H9 (cell line): ENCODE measurements at regions not wholly inside any gene's neighbourhood (a gene's known extent, or its start where the extent isn't known, plus 50 kb on each side); places are given as distances from the start of the nearest gene placed in this dataset.

Experiments
- DNase-seq: peaks from one replicate; pipeline ENCODE4 v3.0.0-alpha.2; 2017
- H2AFZ ChIP-seq: one replicate; pipeline ENCODE4 v1.6.1; 2013; ENCODE audit warnings: mild to moderate bottlenecking, low read length, control low read depth, moderate library complexity
- H2AK5ac ChIP-seq: 2 replicates; pipeline ENCODE4 v1.6.1; 2013; ENCODE audit warnings: low read length, control low read depth, mixed read lengths; ENCODE audit not compliant: insufficient read length
- H2BK120ac ChIP-seq: one replicate; pipeline ENCODE4 v1.6.1; 2013; ENCODE audit warnings: low read depth, mild to moderate bottlenecking, low read length, control low read depth, inconsistent platforms; ENCODE audit not compliant: poor library complexity, severe bottlenecking
- H2BK12ac ChIP-seq: 2 replicates; pipeline ENCODE4 v1.6.1; 2013; ENCODE audit warnings: low read length, control low read depth, mixed read lengths, low read depth; ENCODE audit not compliant: insufficient read length
- H2BK15ac ChIP-seq: 2 replicates; pipeline ENCODE4 v1.6.1; 2013; ENCODE audit warnings: low read depth, low read length, control low read depth
- H2BK20ac ChIP-seq: one replicate; pipeline ENCODE4 v1.6.1; 2013; ENCODE audit warnings: low read depth, mild to moderate bottlenecking, low read length, control low read depth, inconsistent platforms; ENCODE audit not compliant: poor library complexity, severe bottlenecking
- H2BK5ac ChIP-seq: 2 replicates; pipeline ENCODE4 v1.6.1; 2013; ENCODE audit warnings: low read length, control low read depth, mixed read lengths; ENCODE audit not compliant: insufficient read length
- H3K14ac ChIP-seq: 2 replicates; pipeline ENCODE4 v1.6.1; 2013; ENCODE audit warnings: low read length, control low read depth; ENCODE audit not compliant: insufficient read depth
- H3K18ac ChIP-seq: 2 replicates; pipeline ENCODE4 v1.6.1; 2013; ENCODE audit warnings: low read depth, mild to moderate bottlenecking, mixed read lengths, low read length, control low read depth; ENCODE audit not compliant: insufficient read length
- H3K23ac ChIP-seq: 2 replicates; pipeline ENCODE4 v1.6.1; 2013; ENCODE audit warnings: low read length, control low read depth, mixed read lengths, low read depth; ENCODE audit not compliant: insufficient read length
- H3K23me2 ChIP-seq: 2 replicates; pipeline ENCODE4 v1.6.1; 2013; ENCODE audit warnings: low read depth, mild to moderate bottlenecking, mixed read lengths, low read length, control low read depth; ENCODE audit not compliant: insufficient read length, poor library complexity, severe bottlenecking
- H3K27ac ChIP-seq: 2 replicates; pipeline ENCODE4 v1.5.1; 2013; ENCODE audit warnings: low read length, control low read depth, mixed read lengths, low read depth; ENCODE audit not compliant: insufficient read length
- H3K27me3 ChIP-seq: 2 replicates; pipeline ENCODE4 v1.6.1; 2013; ENCODE audit warnings: low read length, control low read depth, inconsistent platforms; ENCODE audit not compliant: insufficient read depth
- H3K4ac ChIP-seq: 2 replicates; pipeline ENCODE4 v1.6.1; 2013; ENCODE audit warnings: low read depth, mild to moderate bottlenecking, control low read depth, inconsistent platforms, low read length, moderate library complexity
- H3K4me1 ChIP-seq: 2 replicates; pipeline ENCODE4 v1.6.1; 2013; ENCODE audit warnings: low read length, control low read depth, inconsistent platforms; ENCODE audit not compliant: insufficient read depth
- H3K4me2 ChIP-seq: 2 replicates; pipeline ENCODE4 v1.6.1; 2013; ENCODE audit warnings: low read length, control low read depth, mixed read lengths; ENCODE audit not compliant: insufficient read length, insufficient read depth
- H3K56ac ChIP-seq: 2 replicates; pipeline ENCODE4 v1.6.1; 2013; ENCODE audit warnings: low read depth, mild to moderate bottlenecking, mixed read lengths, low read length, control low read depth; ENCODE audit not compliant: insufficient read length
- H3K79me1 ChIP-seq: 2 replicates; pipeline ENCODE4 v1.6.1; 2013; ENCODE audit warnings: low read depth, mild to moderate bottlenecking, moderate library complexity, low read length, control low read depth, inconsistent platforms; ENCODE audit not compliant: insufficient read depth, poor library complexity, severe bottlenecking
- H3K79me2 ChIP-seq: 2 replicates; pipeline ENCODE4 v1.6.1; 2013; ENCODE audit warnings: low read length, control low read depth, inconsistent platforms; ENCODE audit not compliant: insufficient read depth
- H3K9ac ChIP-seq: 2 replicates; pipeline ENCODE4 v1.6.1; 2013; ENCODE audit warnings: low read length, control low read depth, mixed read lengths; ENCODE audit not compliant: insufficient read length; ENCODE audit errors: extremely low read depth
- H3K9me3 ChIP-seq: one replicate; pipeline ENCODE4 v1.6.1; 2013; ENCODE audit warnings: low read depth, low read length, inconsistent platforms; ENCODE audit not compliant: control insufficient read depth
- H3T11ph ChIP-seq: one replicate; pipeline ENCODE4 v1.6.1; 2013; ENCODE audit warnings: mild to moderate bottlenecking, low read length, control low read depth, inconsistent platforms
- H4K20me1 ChIP-seq: one replicate; pipeline ENCODE4 v1.6.1; 2013; ENCODE audit not compliant: control insufficient read depth, insufficient read length, insufficient read depth
- H4K5ac ChIP-seq: 2 replicates; pipeline ENCODE4 v1.6.1; 2013; ENCODE audit warnings: low read depth, mild to moderate bottlenecking, mixed read lengths, low read length, control low read depth; ENCODE audit not compliant: insufficient read length
- H4K8ac ChIP-seq: replicated peaks from 2 replicates; pipeline ENCODE4 v1.6.1; 2013; ENCODE audit warnings: low read length, control low read depth, mixed read lengths, low read depth; ENCODE audit not compliant: insufficient read length
- H4K91ac ChIP-seq: 2 replicates; pipeline ENCODE4 v1.6.1; 2013; ENCODE audit warnings: low read depth, mild to moderate bottlenecking, moderate library complexity, mixed read lengths, low read length, control low read depth; ENCODE audit not compliant: insufficient read length
- H3K27ac Mint-ChIP-seq, 3 experiments: 2 replicates in 2 of 3; 3 replicates in 1 of 3; pipeline ENCODE4 v1.8.0; 2020 to 2021; ENCODE audit warnings: mixed read lengths in 3 of 3, mild to moderate bottlenecking in 1 of 3, moderate library complexity in 1 of 3
- H3K27me3 Mint-ChIP-seq: 2 replicates; pipeline ENCODE4 v1.8.0; 2021; ENCODE audit warnings: low read depth, mild to moderate bottlenecking, moderate library complexity, mixed read lengths
- H3K36me3 Mint-ChIP-seq, 3 experiments: 2 replicates in 2 of 3; 3 replicates in 1 of 3; pipeline ENCODE4 v1.8.0; 2020 to 2021; ENCODE audit warnings: low read depth in 3 of 3, mixed read lengths in 3 of 3; ENCODE audit not compliant: insufficient read depth in 1 of 3
- H3K4me1 Mint-ChIP-seq, 2 experiments: 2 replicates each; pipeline ENCODE4 v1.8.0; 2020; ENCODE audit warnings: mixed read lengths in 2 of 2
- H3K4me3 Mint-ChIP-seq, 2 experiments: 2 replicates in 1 of 2; 3 replicates in 1 of 2; pipeline ENCODE4 v1.8.0; 2020 to 2021; ENCODE audit warnings: mild to moderate bottlenecking in 2 of 2, mixed read lengths in 2 of 2, moderate library complexity in 1 of 2
- H3K9me3 Mint-ChIP-seq, 2 experiments: 2 replicates in 1 of 2; 3 replicates in 1 of 2; pipeline ENCODE4 v1.8.0; 2020; ENCODE audit warnings: mild to moderate bottlenecking in 2 of 2, mixed read lengths in 2 of 2, moderate library complexity in 1 of 2
- CTCF ChIP-seq: fragments of 200-600 bp; sonication (generic); conservative IDR thresholded peaks from 3 replicates; pipeline ENCODE4 v1.8.0; 2021; ENCODE audit warnings: antibody characterized with exemption, mild to moderate bottlenecking
- WGBS: extraction: QIAGEN DNeasy Blood & Tissue Kit; methylation state at CpG from one replicate; pipeline ENCODE4 v1.1.7; 2013; ENCODE audit warnings: missing lambda C conversion rate, low lambda C conversion rate, mixed read lengths; ENCODE audit not compliant: insufficient read length; ENCODE audit errors: extremely low coverage; 5-methylcytosine and 5-hydroxymethylcytosine counted together

DNA sequence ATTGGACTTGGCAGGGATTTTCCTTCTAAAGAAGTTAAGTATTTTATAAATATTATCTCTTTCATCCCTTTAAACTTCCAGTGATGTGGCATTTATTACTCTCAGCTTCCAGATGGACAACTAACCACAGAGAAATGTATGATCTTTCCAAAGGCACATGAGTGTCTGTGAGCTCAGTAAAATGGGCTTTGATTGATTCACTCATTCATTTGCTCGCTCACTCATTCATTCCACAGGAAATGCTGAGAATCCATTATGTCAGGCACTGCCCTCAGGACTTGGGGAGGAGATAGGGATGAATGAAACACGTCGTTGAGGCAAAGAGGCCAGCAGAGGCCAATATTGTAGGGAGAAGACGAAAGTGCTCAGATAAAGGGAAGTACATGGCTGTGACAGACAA is 359.3 kb downstream of the EFNB2 start:
- Histone ChIP-seq H3K18ac (no peak overlapping the region), H3K23me2 (no peaks in the 10 kb centered on the region), H3K27me3 (no peaks in the 10 kb centered on the region), H2BK120ac (no peak overlapping the region), H3K79me1 (no peaks in the 10 kb centered on the region), H2BK12ac (no peak overlapping the region), H4K91ac (no peak overlapping the region), H2AK5ac (no peak overlapping the region), H3K14ac (no peak overlapping the region), H3K27ac (no peak overlapping the region), H4K8ac (no peak overlapping the region), H3T11ph (no peak overlapping the region), H2BK5ac (no peak overlapping the region), H3K4me2 (no peak overlapping the region), H3K23ac (no peak overlapping the region), H3K9me3 (no peaks in the 10 kb centered on the region), H3K9ac (peak overlapping the region; percentile 22), H3K79me2 (no peaks in the 10 kb centered on the region; the same call in 1 of the 2 replicates), H4K20me1 (no peaks in the 10 kb centered on the region), H4K5ac (no peak overlapping the region), H2AFZ (no peak overlapping the region), H2BK20ac (no peak overlapping the region), H3K4ac (no peak overlapping the region), H3K56ac (no peak overlapping the region), H3K4me1 (no peaks in the 10 kb centered on the region; the same call in 1 of the 2 replicates), H2BK15ac (no peak overlapping the region)
- no peak overlapping the region for H3K4me3 Mint-ChIP-seq
- no CpG with 5 or more reads among the region's 4 CpGs for WGBS
- H3K36me3 Mint-ChIP-seq, result no peaks in the 10 kb centered on the region
- no peak for TF ChIP-seq CTCF
- no peak for DNase-seq
- no peak overlapping the region; a peak in 1 of 7 replicates for H3K27ac Mint-ChIP-seq
- H3K27me3 Mint-ChIP-seq, result no peaks in the 10 kb centered on the region
- no peaks in the 10 kb centered on the region for H3K9me3 Mint-ChIP-seq
- H3K4me1 Mint-ChIP-seq, result peaks cover 7 to 8% of the 10 kb centered on the region in 2 experiments
